ENCODE measurements at regions not wholly inside any gene's neighbourhood (a gene's known extent, or its start where the extent isn't known, plus 50 kb on each side); places are given as distances from the start of the nearest gene placed in this dataset.
"Not testable (repeated sequence)": the region's sequence is repeated elsewhere in the genome, so short reads cannot be mapped to it uniquely, and the experiment has no call there.

DNA sequence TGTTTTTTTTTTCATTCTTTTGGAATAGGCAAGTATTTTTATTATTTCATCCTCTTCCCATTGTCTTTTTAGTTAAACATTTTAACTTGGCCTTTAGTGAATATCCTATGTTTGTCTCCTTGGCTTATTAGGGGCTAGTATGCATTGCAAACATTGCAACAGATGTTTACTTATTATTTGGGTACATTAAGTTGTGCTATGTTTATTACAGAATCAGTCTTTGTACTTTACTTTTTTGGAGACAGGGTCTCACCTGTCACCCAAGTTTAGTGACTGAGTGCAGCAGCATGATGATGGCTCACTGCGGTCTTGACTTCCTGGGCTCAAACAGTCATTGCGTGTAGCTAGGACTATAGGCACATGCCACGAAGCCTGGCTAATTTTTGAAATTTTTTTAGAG, 51.1 kb upstream of the NUDT6 start:
- no peak for DNase-seq (ENCODE audit: low read depth in 2 of 2)

DNA sequence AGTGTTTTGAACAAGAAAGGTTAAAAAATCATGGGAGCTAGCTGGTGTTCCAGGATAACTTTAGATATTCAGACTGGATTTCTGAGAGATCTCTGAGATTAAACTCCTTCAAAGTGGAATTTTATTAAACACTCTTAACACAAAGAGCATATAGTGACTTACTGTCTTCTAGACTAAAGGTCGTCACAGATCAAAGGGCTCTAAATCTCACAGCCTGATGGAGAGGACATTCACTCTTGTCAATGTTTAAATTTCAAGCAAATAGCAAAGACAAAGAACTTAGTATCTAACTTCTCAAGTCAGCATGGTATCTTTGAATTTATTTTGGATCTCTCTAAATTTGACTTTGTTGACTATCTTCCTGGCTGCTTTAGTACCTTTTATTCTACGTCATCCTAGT, 53.7 kb upstream of the NUDT6 start:
- DNase-seq (ENCODE audit: low read depth in 2 of 2): no peak

DNA sequence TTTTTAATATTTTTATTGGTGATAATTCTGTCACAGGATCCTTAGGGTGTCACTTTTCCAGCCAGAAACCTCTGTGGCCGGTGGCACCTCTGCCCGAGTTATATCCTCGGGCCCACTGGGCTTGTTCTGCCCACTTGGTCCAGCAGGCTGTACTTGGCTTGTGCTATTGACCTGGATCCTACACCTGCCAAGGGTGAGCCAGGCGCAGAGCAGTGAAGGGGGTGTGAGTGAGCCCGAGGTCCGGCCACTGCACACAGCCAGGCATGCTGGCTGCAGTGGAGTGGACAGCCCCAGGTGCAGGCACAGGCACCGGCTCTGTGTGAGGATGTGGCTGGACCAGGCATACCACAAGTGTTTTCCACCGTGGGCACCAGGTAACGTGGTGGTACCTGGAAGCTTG, 54.7 kb upstream of the NUDT6 start:
- no peak for DNase-seq (ENCODE audit: low read depth in 2 of 2)

DNA sequence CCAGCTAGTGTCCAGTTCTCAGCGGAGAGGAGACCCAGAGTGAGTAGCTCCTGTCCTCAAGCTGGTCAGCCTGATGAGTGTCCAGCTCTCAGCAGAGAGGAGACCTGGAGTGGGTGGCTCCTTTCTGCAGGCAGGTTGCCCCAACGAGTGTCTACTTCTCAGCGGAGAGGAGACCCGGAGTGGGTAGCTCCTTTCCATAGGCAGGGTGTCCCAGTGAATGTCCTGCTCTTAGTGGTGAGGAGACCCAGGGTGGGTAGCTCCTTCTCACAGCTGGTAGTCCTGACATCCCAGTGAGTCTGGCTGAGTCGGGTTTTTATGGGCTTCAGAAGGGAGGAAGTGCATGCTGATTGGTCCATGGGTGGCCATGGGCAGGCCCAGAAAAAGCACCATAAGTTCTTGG, 55.7 kb upstream of the NUDT6 start:
- DNase-seq (ENCODE audit: low read depth in 2 of 2): no peak

DNA sequence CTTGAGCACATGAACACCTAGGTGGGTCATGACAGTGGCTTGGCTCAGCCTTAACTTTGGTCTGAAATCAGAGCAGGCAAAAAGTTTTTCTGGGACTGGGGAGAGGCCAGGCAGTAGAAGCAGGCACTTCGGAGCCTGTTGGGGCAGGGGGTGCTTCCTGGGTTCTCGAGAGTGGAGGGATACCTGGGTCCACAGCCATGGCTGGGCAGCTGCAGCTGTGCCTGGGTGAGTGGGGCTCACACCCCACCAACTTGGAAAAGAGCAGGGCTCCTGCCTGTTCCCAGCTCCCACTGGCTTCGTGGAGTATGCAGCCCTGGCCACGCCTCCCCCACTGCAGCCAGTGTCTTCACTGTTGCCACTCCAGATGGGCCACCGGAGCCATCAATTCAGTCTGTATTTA, 56.4 kb upstream of the NUDT6 start:
- no peak for DNase-seq (ENCODE audit: low read depth in 2 of 2)

DNA sequence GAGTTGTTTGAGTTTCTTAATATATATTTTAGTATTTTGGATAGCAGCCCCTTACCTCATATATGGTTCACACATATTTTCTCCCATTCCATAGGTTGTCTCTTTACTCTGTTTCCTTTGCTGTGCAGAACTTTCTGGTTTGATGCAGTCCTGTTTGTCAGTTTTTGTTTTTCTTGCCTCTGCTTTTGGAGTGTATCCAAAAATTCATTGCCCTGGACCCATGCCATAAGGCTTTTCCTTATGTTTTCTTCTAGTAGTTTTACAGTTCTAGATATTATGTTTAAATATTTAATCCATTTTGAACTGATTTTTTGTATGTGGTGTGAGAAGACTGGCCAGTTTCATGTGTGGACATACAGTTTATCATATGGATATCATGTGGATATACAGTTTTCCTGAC, 58.5 kb upstream of the NUDT6 start:
- peak in 1 of 2 donors; percentile 37 for DNase-seq (ENCODE audit: low read depth in 2 of 2)

DNA sequence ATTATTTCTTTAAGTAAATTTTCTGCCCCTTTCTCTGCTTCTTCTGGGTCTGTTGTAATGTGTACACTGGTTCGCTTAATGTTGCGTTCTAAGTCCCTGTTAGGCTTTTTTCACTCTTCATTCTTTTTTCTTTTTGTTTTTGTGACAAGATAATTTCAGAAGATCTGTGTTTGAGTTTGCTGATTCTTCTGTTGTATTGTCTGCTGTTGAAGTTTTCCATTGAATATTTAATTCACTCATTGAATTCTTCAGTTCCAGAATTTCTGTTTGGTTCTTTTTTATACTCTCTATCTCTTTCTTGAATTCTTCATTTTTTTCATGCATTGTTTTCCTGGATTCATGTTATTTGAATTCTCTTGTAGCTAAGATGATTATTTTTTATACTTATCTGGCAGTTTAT, 66.3 kb upstream of the NUDT6 start:
- no peak for DNase-seq (ENCODE audit: low read depth in 2 of 2)

DNA sequence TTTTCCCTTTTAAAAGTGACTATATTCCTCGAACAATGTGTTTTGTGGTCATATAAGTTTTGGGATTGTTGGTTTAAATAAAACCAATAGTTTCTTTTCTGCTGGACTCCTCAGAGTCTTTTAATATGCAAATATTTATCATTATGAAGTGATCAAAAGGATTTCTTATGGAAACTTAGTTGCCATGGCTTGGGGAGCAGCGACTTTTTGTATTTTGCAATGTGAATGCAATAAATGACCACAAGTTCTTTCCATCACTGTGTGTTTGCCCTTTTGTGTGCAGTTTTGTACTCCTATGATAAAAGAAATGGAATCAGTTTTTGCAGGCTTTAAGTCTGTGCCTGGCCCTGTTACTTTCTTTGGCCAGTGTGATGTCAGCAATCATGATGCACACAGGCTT, 68.5 kb upstream of the NUDT6 start:
- no peak for DNase-seq (ENCODE audit: low read depth in 2 of 2)

DNA sequence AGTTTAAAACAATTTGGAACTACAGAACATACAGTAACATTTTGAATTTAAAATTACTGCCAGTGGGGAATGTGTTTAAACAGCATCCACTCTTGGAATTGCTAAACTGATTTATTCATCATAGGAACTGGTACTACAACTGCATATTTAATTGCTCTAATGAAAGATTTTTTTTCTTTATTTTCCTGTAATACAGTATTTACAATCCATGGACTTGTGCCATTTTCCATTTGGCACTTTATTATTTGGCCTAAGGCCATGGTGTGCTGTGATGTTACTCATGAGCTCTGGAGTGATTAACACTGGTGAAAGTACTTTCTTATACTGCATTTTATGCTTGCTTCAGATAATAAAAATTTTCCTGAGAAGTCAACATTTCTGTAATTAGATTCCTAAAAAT, 69.7 kb upstream of the NUDT6 start:
- DNase-seq (ENCODE audit: low read depth in 2 of 2): peak; percentile 71 to 84

DNA sequence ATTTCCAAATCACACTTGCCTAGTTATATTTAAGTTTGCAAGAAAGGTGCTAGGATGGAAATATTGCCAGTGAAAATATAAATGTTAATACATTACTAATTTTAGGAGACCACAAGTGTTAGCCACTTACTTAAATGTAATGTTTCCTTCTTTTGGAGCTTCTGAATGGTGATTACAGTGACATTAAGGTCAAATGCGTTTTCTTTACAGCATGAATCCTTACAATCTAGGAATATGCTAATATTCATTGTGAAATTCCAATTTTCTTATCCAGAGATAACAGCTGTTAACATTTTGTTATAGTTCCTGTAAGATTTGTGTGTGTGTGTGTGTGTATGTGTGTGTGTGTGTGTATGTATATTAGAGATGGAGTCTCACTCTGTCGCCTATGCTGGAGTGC, 70.2 kb upstream of the NUDT6 start:
- DNase-seq (ENCODE audit: low read depth in 2 of 2): no peak

DNA sequence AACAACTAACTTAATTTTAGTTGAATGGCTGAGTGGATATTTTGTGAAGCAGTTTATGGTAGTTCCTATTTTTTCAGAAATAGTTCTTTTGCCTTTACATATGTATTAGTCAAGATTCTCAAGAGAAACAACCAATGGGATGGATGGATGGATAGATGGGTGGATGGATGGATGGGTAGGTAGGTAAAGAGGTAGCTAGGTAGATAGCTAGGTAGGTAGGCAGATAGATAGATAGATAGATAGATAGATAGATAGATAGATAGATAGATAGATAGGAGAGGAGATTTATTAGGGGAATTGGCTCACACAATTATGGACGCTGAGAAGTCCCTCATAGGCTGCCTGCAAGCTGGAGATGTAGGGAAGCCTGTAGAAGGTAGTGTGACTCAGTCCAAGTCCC, 74.0 kb upstream of the NUDT6 start:
- no peak for DNase-seq (ENCODE audit: low read depth in 2 of 2)

DNA sequence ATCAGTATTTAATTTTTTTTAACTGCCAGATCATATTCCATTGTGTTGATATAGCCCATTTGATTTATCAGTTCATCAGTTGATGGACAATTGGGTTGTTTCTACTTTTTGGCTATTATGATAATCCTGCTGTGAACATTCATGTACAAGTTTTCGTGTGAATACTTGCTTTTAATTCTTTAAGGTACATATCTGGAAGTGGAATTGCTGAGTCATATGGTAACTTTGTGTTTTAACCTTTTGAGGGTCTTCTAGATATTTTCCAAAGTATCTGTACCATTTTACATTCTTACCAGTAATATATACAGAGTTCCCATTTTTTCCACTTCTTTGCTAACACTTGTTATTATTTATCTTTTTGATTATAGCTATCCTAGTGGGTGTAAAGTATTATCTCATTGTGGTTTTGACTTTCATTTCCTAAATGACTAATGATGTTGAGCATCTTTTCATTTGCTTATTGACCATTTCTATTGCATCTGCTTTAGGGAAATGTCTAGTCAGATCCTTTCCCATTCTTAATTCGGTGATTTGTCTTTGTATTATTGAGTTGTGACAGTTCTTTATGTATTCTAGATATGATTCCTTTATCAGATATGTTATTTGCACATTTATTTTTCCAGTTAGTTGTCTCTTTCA, 75.2 kb upstream of the NUDT6 start:
- DNase-seq (ENCODE audit: low read depth in 2 of 2): no peak

DNA sequence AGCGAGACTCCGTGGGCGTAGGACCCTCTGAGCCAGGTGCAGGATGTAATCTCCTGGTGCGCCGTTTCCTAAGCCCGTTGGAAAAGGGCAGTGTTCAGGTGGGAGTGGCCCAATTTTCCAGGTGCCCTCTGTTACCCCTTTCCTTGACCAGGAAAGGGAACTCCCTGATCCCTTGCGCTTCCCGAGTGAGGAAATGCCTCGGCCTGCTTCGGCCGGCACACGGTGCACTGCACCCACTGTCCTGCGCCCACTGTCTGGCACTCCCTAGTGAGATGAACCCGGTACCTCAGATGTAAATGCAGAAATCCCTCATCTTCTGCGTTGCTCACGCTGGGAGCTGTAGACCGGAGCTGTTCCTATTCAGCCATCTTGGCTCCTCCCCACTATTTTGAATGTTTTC, 81.7 kb upstream of the NUDT6 start:
- DNase-seq (ENCODE audit: low read depth in 2 of 2): not testable (repeated sequence)

DNA sequence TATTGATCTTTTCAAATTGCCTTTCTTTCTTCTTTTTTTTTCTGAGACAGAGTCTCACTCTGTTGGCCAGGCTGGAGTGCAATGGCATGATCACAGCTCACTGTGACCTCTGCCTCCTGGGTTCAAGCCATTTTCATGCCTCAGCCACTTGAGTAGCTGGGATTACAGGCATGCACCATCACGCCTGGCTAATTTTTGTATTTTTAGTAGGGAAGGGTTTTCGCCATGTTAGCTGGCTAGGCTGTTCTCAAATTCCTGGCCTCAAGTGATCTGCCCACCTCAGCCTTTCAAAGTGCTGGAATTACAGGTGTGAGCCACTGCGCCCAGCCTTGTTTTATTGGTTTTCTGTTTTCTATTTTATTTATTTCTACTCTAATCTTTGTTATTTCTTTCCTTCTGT, 82.7 kb upstream of the NUDT6 start:
- DNase-seq (ENCODE audit: low read depth in 2 of 2): not testable (repeated sequence)

DNA sequence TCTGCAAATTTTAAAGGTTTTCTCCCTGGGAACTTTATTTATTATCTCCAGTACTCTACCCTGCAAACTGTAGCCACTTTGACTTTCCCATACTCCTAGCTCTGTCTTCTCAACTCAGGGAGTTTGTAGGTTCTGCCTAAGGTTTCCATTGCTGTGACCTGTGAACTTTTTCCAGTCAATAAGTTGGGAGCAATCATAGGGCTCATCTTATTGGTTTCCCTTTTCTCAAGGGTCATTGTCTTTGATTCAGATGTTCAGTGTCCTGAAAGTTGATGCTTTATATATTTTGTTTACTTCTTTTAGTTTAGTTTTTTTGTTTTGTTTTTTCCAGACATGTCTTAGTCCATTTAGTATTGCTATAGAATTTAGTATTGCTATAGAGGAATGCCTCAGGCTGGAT, 85.3 kb upstream of the NUDT6 start:
- no peak for DNase-seq (ENCODE audit: low read depth in 2 of 2)

DNA sequence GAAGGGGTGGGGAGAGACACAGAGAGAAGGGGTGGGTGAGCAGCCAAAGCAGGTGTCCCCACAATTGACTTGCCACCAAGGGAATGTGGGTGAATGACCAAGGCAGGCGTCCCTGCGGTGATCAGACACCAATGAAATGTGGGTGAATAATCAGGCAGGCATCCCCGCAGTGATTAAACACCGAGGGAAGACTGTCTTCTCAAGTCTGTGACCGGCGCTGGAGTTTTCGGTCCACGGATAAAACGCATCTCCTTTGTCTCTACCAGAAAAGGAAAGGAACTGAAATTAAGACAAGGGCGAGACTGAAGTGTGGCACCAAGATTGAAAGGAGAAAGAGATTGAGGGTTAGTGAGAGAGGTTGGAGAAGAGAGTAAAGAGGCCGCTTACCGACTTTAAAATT, 90.0 kb upstream of the NUDT6 start:
- DNase-seq (ENCODE audit: low read depth in 2 of 2): not testable (repeated sequence)

DNA sequence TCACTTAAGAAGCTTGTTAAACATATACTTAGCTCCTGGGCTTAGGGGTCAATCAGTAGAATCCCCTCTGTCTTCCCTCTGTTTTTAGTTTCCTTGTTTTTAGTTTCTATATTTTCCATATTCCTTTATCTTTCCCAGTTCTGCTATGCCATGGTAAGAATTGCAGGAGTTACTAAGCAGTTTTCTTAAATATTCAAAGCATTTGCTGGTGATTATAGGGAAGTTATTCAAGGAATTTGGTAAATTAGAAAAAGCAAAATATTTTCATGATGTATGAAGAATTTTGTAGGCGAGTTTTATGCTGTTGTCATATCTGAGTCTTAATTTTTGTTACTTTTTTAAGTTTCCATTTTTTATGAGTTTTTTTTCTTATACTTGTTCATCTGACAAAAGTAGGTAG, 91.6 kb upstream of the NUDT6 start:
- DNase-seq (ENCODE audit: low read depth in 2 of 2): no peak

DNA sequence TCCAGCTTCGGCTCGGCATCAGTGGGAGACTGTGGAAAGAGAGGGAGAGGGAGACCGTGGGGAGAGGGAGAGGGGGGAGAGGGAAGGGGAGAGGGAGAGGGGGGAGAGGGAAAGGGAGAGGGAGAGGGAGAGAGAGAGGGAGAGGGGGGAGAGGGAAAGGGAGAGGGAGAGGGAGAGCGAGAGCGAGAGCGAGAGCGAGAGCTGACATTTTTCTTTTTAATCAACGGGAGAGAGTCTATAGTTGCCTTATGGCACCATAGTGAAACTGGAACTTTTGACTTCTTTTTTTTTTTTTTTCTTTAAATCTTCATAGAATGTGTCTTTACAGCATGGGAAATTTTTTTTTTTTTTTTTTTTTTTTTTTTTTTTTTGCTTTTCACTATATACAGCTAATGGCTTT, 94.7 kb upstream of the NUDT6 start:
- no peak for DNase-seq (ENCODE audit: low read depth in 2 of 2)

DNA sequence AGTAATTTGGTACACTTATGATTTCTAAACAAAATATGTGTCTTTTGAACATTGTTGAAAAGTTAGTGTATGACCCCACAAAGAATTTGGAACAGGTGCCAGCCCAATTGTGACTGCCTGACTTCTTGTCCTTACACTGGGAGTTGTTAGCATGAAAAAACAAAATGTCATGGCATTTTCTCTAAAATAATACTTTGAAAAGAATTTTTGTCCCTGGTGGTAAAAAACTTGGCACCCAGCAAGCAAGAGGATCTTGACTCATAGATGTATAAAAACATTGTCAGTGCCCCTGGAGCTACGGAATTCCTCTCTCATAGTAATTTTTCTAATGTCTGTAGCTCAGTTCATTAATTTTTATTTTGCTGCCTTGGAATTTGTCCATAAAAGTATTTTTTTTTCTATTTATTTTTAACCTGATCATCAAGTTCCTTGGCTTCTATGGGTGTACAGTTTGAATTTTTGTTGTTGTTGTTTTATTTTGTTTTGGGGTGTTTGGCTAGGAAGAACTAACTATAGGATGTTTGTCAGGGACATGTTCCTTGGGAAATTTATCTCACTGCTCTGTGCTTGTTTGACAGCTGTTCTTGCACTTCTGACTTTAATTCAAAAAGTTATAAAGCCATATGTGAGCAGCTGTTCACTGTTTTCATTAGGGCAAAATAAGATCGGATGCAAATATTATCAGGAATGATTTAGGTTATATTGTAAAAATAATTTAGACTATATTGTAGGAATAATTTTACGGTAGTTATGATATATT, 95.4 kb upstream of the NUDT6 start:
- peak; percentile 66 to 82 for DNase-seq (ENCODE audit: low read depth in 2 of 2)

DNA sequence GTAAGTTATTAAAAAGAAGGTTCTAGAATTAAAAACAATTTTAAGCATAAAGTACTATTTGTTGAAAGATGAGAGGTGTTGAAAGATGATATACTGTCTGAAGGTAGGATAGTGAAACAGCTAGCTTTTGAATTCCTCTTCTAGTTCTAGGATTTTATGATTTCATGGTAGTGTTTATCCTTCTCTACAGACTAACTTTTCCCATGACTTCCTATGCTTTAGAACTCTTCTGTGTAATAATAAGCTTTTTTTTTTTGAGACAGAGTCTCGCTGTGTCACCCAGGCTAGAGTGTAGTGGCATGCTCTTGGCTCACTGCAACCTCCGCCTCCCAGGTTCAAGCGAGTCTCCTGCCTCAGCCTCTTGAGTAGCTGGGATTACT, 96.0 kb upstream of the NUDT6 start:
- DNase-seq (ENCODE audit: low read depth in 2 of 2): peak in 1 of 2 donors; percentile 32

DNA sequence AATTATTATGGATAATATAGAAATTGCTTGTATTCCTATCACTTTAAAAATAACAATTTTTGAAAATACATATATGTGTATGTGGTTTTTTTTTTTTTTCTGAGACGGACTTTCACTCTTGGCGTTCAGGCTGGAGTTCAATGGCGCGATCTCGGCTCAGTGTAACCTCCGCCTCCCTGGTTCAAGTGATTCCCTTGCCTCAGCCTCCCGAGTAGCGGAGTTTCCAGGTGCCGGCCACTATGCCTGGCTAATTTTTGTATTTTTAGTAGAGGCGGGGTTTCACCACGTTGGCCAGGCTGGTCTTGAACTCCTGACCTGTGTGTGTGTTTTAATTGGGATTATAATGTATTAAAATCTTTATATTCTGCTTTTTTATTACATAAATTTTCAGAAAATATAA, 97.9 kb upstream of the NUDT6 start:
- no peak for DNase-seq (ENCODE audit: low read depth in 2 of 2)

DNA sequence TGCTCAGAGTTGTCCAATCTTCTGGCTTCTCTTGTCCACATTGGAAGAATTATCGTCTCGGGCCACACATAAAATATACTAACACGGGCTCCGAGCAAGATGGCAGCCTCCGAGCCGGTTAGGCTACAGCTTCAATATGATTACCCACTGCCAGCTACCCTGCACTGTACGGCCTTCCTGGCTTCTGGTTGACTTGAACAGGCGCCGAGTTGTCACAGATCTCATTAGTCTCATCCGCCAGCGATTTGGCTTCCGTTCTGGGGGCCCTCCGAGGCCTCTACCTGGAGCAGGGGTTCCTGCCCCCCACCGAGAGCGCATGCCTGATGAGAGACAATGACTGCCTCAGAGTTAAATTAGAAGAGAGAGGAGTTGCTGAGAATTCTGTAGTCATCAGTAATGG, 101.2 kb upstream of the NUDT6 start:
- no peak for DNase-seq (ENCODE audit: low read depth in 2 of 2)

DNA sequence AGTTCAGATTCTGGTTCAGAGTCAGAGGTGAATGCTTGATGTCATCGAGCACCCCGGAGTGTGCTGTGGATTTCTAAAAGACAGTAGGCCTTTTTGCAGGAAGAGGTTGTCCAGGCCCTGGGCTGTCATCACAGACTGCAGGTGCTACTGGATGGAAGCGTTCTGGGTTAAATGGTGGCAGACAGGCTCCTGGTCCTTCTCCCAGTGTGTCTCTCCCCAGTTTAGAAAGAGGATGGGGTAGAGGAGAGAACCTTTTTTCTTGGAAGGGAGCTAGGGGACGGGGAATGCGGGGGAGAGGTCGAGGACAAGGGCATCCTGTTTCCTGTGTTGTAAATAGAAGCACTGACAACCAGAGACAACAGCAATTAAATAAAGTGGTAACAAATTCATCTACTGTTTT, 102.3 kb upstream of the NUDT6 start:
- DNase-seq (ENCODE audit: low read depth in 2 of 2): peak; percentile 38 to 66

DNA sequence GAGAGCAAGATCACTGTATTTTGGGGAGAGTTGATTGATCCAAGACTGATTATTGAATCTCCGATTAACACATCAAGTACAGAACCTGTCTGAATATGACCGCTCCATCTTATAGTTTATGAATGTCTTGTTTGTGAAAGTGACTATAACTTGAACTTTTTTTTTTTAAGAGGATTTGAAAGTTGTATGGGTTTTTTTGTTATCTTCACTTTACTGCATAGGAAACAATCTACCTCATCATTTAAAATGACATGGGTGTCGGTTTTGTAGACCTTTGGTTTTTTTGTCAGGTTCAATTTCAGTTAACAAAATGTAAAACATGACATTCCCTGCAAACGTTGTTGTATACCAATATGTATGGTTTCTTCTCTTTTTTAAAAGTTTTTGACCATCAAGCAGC, 103.0 kb upstream of the NUDT6 start:
- no peak for DNase-seq (ENCODE audit: low read depth in 2 of 2)
